GM18508 (cell line): ENCODE measurements at regions not wholly inside any gene's neighbourhood (a gene's known extent, or its start where the extent isn't known, plus 50 kb on each side); places are given as distances from the start of the nearest gene placed in this dataset.

Experiments used
- ATAC-seq: cut with Tn5 transposase; IDR thresholded peaks from one replicate; pipeline ENCODE4 v1.9.1; 2021; ENCODE audit warnings: moderate number of reproducible peaks; ENCODE audit not compliant: insufficient read depth, unreplicated experiment

DNA sequence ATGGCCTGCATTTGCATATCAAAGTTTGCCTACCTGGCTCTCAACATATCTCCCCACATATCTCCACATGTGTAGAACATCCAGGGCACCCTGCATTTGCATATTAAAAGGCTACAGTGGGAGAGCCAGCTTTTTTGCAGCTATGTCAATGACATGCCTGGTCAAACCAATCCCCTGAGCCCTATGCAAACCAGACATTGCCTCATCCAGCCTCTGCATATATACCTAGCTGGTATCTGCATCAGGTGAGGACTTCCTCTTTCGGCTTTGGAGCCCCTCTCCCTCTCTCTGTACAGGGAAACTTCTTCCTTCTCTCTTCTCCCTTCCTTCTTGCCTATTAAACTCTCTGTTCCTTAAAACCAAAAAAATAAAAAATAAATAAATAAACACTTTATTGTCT lies 142.7 kb upstream of the STEAP4 start:
- no peak for ATAC-seq

- ATAC-seq: no peak
Observed at GRCh38 chr7:88442413-88442812, 135.7 kb upstream of the STEAP4 start.

DNA sequence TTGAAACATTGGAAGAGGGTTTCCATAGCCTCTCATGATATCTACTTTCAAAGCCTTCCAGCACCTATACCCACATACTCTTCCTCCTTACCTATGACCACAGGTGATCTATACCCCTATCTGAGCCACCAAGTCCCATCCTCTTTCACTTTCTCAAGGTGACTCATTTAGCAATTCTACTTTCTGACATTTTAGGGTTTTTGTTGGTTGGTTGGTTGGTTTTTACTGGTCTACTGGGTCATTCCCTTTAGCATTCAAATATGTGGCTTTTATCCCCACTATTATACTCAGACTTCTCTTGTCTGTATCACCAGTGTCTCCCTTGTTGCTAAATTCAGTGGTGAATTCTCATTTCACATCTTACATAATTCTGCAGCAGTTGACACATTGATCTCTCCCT lies 130.4 kb upstream of the STEAP4 start:
- ATAC-seq: peak; percentile 73

DNA sequence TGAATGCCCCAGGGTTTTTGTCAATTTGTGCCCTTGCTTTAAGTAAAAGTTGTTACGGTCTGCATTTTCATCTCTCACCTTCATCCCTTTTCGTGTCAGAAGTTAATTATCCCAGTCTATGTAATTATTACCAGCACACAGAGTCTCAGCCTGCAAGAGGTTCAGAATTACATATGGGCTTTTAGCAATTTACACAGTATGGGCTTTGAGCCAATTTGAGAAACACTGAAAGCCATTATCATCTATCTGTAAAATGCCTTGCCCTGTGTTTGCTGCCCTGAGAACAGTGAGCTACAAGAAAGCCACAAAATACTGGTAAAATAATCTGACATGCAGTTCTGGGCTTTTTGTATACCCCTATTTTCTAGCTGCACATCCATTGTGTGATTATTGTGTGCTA lies 125.6 kb upstream of the STEAP4 start:
- no peak for ATAC-seq

- no peak for ATAC-seq
Observed at GRCh38 chr7:88431882-88432281, 125.2 kb upstream of the STEAP4 start.

GRCh38 chr7:88429382-88429781 lies 122.7 kb upstream of the STEAP4 start:
- no peak for ATAC-seq

- no peak for ATAC-seq
Observed at GRCh38 chr7:88402529-88402928, 95.8 kb upstream of the STEAP4 start.

GRCh38 chr7:88401009-88401623 lies 94.4 kb upstream of the STEAP4 start:
- ATAC-seq: no peak

DNA sequence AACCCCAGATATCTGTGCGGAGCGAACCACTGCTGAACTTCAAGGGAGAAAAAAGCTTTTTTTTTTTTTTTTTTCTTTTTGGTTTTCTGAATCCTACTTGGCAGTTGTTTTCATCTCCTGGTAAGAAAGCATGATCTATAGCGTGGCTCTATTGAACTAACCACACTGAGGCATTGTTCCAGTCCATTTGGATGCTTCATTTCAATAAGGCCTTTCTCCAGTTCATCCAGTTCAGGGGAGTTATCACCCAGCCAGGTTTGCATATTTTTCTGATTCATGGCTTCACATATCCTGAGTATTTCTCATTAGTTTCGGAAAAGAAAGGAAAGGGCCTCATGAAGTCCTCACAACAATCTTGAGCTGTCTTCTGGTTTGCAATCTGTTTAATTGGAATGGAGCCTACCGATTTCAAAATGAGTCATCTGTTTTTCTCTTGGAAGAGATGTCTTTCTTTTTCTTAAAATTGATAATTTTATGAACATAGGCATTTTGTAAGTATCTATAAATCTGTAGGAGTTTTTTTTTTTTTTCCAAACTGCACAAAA lies 93.1 kb upstream of the STEAP4 start:
- no peak for ATAC-seq

DNA sequence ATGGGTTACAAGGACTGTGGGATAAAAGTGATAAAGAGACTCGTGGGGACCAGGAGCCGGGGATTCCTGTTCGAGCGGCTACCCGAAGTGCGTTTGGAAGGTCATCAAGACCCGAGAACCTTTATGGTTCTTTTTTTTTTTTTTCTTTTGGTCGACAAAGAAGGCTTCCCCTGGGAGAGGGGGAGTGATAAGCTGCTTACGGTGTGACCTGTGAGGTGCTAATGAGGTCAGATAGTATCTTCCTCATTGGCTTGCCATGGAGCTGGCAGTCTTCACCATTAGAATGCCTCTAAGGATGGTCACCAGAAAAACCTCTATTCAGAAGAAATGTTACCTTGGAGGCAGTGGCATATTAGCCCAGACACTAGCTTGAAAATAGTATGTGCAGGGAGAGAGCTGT lies 92.3 kb upstream of the STEAP4 start:
- no peak for ATAC-seq

DNA sequence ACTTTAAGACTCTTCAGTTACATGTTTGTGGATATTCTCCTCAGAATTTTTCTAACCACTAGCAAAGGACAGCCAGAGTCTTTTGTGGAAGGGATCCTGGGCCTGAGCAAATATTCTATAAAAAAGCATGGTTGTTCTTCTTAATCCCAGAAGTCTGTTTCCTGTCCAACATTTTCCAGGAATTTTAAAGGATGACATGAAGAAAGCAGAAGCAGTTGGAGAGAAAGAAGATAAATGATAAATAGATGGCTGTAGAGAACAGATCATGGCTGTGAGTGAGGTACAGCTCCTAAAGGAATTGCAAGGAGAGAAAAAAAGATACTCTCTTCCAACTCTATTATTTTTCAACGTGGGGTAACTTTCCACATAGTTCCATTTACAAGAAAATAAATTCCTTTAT lies 91.8 kb upstream of the STEAP4 start:
- ATAC-seq: no peak

DNA sequence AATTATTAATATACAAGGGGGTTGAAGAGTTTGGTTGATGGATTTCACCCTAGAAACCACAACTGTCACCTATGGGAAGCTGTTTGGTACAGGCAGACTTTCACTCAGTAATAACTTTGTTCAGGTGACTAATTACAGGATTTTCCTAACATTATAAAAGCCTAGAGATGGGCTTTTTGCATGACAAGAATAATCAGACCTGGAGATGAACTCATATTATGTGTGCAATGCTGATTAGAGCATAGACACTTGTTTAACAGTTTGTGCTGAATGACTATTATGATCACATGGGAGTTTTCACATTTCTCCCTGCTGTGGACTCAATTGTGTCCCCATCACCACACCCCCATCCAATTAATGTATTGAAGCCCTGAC lies 90.2 kb upstream of the STEAP4 start:
- ATAC-seq: peak; percentile 56

DNA sequence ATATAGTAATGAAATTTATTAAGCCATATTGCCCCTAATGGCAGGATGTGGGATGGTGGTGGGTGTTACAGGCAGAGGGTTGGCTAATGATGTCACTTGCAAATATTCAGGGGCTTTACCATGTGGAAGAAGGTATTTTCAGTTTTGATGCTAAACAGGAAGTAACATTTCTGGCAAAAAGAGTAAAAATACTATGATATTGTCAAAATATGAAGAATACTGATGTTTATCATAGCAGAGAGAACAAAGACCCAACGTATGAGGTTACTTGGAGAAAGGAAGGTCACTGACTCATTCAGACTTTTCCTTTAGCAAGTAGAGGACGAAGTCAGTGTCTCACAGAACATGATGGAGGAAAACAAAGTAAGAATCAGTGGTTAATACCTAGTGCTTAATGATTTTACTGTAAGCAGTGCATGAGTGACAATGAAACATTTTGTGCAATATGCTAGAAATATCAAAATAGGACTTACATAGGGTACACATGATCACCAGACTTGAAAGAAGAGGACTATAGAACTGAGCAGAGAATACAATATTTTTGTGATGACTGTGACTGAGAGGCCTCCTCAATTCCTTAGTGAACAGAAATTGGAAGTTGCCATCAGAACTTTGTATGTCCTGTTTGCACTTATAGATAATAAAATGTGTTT lies 89.7 kb upstream of the STEAP4 start:
- peak; percentile 70 for ATAC-seq

DNA sequence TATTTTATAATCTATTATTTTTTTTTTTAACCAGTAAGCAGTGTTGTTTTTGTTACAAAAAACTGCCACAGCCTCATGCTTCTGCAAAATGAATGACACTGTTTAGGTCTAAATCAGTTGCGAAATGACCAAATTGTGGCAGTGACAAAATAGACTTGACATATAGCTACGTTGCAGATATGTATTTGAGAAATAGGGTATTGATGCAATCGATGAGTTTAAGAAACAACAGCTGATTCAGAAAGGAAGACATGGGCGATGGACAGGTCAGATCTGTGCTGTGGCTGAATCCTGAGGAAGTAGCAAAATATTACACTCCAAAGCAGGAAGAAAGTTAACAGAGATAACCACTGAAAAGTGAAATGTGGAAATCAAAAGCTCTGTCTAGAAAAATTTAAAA lies 89.0 kb upstream of the STEAP4 start:
- ATAC-seq: no peak

GRCh38 chr7:88391247-88391646 lies 84.6 kb upstream of the STEAP4 start:
- ATAC-seq: no peak

GRCh38 chr7:88387368-88387767 lies 80.7 kb upstream of the STEAP4 start:
- no peak for ATAC-seq

GRCh38 chr7:88386665-88387156 lies 80.0 kb upstream of the STEAP4 start:
- ATAC-seq: no peak

DNA sequence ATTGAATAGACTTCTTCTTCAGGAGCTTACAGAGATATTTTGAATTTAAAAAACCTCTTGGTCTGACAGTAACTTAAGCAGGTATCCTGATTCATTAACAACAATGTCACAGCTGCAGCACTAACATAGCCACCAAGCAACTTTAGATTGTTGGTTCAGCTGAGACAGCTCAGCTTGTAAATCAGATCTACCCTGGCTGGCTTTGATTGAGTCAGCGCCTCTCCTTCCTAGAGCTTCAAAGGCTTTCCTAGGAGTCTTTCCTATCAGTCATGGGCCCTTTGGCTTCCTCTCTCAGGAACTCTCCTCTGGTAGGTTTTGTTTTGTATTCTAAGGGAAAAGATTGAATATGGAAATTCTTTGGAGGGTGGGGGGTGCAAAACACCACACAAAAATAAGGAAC lies 70.7 kb upstream of the STEAP4 start:
- ATAC-seq: no peak

- ATAC-seq: no peak
Observed at GRCh38 chr7:88368686-88369085, 62.0 kb upstream of the STEAP4 start.

DNA sequence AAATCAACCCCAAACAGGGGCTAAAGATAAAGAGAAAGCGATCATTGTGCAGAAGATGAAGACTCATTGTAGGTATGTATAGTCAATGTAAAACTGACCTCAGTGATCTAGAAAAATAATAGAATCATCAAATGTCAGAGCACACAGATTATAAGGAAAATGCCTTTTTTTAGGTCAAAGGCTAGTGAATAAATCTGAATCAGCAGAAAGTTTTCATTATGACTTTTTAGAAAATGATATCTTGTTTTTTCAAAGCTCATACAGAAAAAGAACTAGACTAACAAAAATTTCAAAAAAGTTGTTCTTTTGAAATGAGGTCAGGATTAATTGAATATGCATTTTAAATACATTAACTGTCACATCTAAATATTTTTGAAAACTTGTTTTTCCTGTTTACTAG lies 60.2 kb upstream of the STEAP4 start:
- no peak for ATAC-seq

DNA sequence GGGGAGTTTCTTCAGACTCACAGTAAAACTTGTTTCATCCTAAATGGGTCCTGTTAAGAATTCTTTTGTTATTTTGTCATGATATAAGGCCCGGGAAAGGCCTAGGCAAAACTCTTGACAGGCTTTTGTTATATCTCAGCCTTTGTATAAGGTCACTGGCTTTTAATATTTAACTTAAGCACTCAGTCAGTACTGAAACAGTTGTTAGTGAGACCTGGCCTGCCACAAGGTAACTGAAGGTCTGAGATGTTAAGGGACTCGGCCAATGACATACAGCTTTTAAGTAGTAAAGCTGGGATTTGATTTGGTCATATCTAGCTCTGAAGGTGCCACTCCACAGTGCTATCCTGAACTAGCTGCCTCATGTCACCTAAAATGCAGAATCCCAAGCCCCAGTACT lies 57.2 kb upstream of the STEAP4 start:
- ATAC-seq: no peak

GRCh38 chr7:88363249-88363648 lies 56.6 kb upstream of the STEAP4 start:
- no peak for ATAC-seq
